Gastroesophageal sphincter (tissue), 4 donors: ENCODE measurements at regions not wholly inside any gene's neighbourhood (a gene's known extent, or its start where the extent isn't known, plus 50 kb on each side); places are given as distances from the start of the nearest gene placed in this dataset.
"Not testable (repeated sequence)": the region's sequence is repeated elsewhere in the genome, so short reads cannot be mapped to it uniquely, and the experiment has no call there.

Source experiments
- ATAC-seq: fragments of 150-250 bp; one replicate; pipeline ENCODE4 v1.9.1; 2016; ENCODE audit warnings: mild to moderate bottlenecking, moderate library complexity
- H3K27ac ChIP-seq, 4 donors: fragments of 200-600 bp; sonication (generic) in 3 of 4; 1 replicate in 3 of 4; 2 replicates in 1 of 4; pipeline ENCODE4 v1.5.1; 2016 to 2019
- H3K27me3 ChIP-seq: fragments of 200-600 bp; sonication (generic); one replicate; pipeline ENCODE4 v1.5.1; 2019
- H3K36me3 ChIP-seq, 2 donors: fragments of 200-600 bp; sonication (generic); one replicate each; pipeline ENCODE4 v1.5.1; 2019; ENCODE audit warnings: control low read depth in 1 of 2
- H3K4me1 ChIP-seq, 3 donors: fragments of 200-600 bp; sonication (generic); 1 replicate in 2 of 3; 2 replicates in 1 of 3; pipeline ENCODE4 v1.5.1; 2016 to 2019; ENCODE audit warnings: control low read depth in 2 of 3
- H3K4me3 ChIP-seq, 2 donors: fragments of 200-600 bp; sonication (generic); one replicate each; pipeline ENCODE4 v1.5.1; 2019; ENCODE audit warnings: mild to moderate bottlenecking in 1 of 2, moderate library complexity in 1 of 2
- H3K9me3 ChIP-seq, 3 donors: fragments of 200-600 bp; sonication (generic); one replicate each; pipeline ENCODE4 v1.5.1; 2017 to 2019; ENCODE audit warnings: control low read depth in 2 of 3
- EP300 ChIP-seq: sonication (generic); formaldehyde crosslinking; IDR thresholded peaks from one replicate; pipeline ENCODE4 v1.6.1; 2017; ENCODE audit warnings: antibody characterized with exemption, mild to moderate bottlenecking
- POLR2A ChIP-seq, 2 donors: fragments of 450-650 bp; IDR thresholded peaks; one replicate each; pipeline ENCODE4 v1.6.1; 2017; ENCODE audit warnings: antibody characterized with exemption in 2 of 2, mild to moderate bottlenecking in 2 of 2, moderate library complexity in 1 of 2
- POLR2AphosphoS5 ChIP-seq: sonication (generic); formaldehyde crosslinking; IDR thresholded peaks from one replicate; pipeline ENCODE4 v1.6.1; 2017; ENCODE audit warnings: antibody characterized with exemption
- WGBS, 2 donors: methylation state at CpG; one replicate each; pipeline ENCODE4 v1.1.5; 2018; ENCODE audit warnings: low coverage in 1 of 2; 5-methylcytosine and 5-hydroxymethylcytosine counted together
- TF ChIP-seq, protein P1 (sequence below), 4 experiments: fragments of 200-600 bp in 2 of 4; fragments of 450-650 bp in 2 of 4; sonication (generic) in 1 of 4; IDR thresholded peaks; one replicate each; pipeline ENCODE4 v1.5.1; 2017 to 2019; ENCODE audit warnings: antibody characterized with exemption in 4 of 4, mild to moderate bottlenecking in 2 of 4, moderate library complexity in 2 of 4

DNA sequence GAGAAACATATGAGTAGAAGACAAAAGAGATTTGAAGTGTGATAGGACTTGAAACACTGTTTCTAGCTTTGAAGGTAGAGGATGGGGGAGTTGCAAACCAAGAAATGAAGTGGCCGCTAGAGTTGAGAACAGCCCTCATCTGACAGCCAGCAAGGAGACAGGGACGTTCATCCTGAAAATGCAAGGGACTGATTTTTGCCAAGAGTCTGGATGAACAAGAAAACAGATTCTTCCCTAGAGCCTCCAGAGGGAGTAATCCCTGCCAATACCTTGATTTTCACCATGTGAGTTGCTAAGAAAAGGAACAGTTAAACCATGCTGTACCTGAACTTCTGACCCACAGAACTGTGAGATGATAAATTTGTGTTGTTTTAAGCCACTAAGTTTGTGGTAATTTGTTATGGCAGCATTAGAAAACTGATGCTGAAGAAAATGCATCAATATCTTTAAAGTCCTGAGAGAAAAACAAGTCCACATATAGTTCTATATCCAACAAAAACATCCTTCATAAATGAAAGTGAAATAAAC lies 154.0 kb upstream of the ADAMTSL1 start:
- Histone ChIP-seq H3K27ac (no peak overlapping the region), H3K4me1 (peaks cover 0 to 13% (median 3%) of the 10 kb centered on the region in 3 donors), H3K9me3 (no peaks in the 10 kb centered on the region), H3K4me3 (no peak overlapping the region), H3K36me3 (no peaks in the 10 kb centered on the region), H3K27me3 (no peaks in the 10 kb centered on the region)
- no peak for ATAC-seq
- TF ChIP-seq, protein P1, sequence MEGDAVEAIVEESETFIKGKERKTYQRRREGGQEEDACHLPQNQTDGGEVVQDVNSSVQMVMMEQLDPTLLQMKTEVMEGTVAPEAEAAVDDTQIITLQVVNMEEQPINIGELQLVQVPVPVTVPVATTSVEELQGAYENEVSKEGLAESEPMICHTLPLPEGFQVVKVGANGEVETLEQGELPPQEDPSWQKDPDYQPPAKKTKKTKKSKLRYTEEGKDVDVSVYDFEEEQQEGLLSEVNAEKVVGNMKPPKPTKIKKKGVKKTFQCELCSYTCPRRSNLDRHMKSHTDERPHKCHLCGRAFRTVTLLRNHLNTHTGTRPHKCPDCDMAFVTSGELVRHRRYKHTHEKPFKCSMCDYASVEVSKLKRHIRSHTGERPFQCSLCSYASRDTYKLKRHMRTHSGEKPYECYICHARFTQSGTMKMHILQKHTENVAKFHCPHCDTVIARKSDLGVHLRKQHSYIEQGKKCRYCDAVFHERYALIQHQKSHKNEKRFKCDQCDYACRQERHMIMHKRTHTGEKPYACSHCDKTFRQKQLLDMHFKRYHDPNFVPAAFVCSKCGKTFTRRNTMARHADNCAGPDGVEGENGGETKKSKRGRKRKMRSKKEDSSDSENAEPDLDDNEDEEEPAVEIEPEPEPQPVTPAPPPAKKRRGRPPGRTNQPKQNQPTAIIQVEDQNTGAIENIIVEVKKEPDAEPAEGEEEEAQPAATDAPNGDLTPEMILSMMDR (IDR thresholded peaks at IDR 0.05): no peak
- TF ChIP-seq EP300 (no peak), POLR2A (IDR thresholded peaks at IDR 0.05) (no peak), POLR2AphosphoS5 (no peak)
- 20 to 27% methylated on average over 1 to 2 of the region's 2 CpGs for WGBS, 2 donors

DNA sequence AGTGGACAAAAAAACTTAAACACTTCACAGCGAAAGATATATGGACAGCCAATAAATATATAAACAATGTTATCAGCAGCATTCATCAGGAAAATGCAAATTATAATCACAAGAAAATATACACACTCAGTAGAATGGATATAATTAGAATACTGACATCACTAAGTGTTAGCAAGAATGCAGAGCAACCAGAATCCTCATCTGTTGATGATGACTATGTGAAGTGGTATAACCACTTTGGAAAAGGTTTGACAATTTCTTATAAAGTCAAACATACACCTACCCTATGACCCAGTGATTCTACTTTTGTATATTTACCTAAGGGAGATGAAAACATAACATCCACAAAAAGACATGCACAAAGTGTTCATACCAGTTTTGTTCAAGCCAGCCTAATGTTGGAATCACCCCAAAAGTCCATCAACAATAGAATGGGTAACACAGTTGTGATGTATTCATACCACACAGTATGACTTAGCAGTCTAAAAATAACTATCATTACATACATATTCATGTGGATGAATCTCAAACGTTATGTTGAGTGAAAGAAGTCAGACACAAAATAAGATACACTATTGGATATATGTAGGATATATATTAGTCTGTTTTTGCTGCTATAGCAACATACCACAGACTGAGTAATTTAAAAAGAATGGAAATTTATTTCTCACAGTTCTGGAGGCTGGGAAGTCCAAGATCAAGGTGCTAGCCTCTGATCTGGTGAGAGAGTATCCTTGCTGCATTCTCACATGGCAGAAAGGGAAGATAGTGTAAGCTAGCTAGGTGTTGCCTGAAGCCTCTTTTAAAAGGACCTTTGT lies 148.8 kb upstream of the ADAMTSL1 start:
- Histone ChIP-seq H3K4me1 (peaks cover 0 to 16% (median 0%) of the 10 kb centered on the region in 3 donors), H3K27ac (no peak overlapping the region), H3K27me3 (no peaks in the 10 kb centered on the region), H3K36me3 (no peaks in the 10 kb centered on the region), H3K4me3 (no peak overlapping the region), H3K9me3 (no peaks in the 10 kb centered on the region)
- TF ChIP-seq EP300: no peak
- TF ChIP-seq, protein P1 (IDR thresholded peaks at IDR 0.05): no peak
- no peak for TF ChIP-seq POLR2AphosphoS5
- no peak for TF ChIP-seq POLR2A (IDR thresholded peaks at IDR 0.05)
- no peak for ATAC-seq
- WGBS, 2 donors: 72 to 76% methylated on average over 2 of the region's 2 CpGs

DNA sequence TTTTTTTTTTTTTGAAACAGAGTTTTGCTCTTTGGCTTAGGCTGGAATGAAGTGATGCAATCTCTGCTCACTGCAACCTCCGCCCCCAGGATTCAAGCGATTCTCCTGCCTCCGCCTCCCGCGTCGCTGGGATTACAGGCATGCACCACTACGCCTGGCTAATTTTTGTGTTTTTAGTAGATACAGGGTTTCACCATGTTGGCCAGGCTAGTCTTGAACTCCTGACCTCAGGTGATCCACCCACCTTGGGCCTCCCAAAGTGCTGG lies 148.3 kb upstream of the ADAMTSL1 start:
- not testable (repeated sequence) for H3K4me3 ChIP-seq, H3K36me3 ChIP-seq, H3K27ac ChIP-seq, H3K9me3 ChIP-seq, ATAC-seq, H3K27me3 ChIP-seq
- 97% methylated on average over 5 of the region's 7 CpGs; no CpG with 5 or more reads in 1 of the 2 donors for WGBS, 2 donors
- peaks cover 0 to 15% (median 0%) of the 10 kb centered on the region in 3 donors for H3K4me1 ChIP-seq

DNA sequence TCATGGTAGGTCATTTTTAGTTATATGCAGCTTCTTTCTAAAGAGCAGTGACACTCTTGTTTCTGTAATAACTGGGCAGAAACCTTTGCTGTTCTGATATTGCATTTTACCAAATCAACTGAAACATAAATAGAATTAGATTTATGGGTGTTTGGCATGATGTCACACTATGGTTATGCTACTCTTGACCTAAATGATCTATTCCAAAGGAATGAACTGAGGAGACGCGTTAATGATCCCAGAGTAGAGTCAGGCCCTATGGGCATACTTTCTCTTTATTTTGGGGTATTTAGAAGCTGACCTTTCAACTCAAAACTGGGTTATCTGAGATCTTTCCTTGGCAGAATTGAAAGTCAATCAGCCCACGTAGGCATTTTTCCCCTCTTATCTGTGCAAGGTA lies 146.8 kb upstream of the ADAMTSL1 start:
- Histone ChIP-seq H3K27me3 (no peaks in the 10 kb centered on the region), H3K9me3 (no peaks in the 10 kb centered on the region), H3K27ac (no peak overlapping the region), H3K4me1 (peaks cover 0 to 28% (median 12%) of the 10 kb centered on the region in 3 donors), H3K4me3 (no peak overlapping the region), H3K36me3 (no peaks in the 10 kb centered on the region)
- no peak for ATAC-seq
- TF ChIP-seq POLR2AphosphoS5 (no peak), POLR2A (IDR thresholded peaks at IDR 0.05) (no peak), EP300 (no peak)
- TF ChIP-seq, protein P1 (IDR thresholded peaks at IDR 0.05): no peak
- WGBS, 2 donors: 84 to 87% methylated on average over 3 of the region's 3 CpGs

DNA sequence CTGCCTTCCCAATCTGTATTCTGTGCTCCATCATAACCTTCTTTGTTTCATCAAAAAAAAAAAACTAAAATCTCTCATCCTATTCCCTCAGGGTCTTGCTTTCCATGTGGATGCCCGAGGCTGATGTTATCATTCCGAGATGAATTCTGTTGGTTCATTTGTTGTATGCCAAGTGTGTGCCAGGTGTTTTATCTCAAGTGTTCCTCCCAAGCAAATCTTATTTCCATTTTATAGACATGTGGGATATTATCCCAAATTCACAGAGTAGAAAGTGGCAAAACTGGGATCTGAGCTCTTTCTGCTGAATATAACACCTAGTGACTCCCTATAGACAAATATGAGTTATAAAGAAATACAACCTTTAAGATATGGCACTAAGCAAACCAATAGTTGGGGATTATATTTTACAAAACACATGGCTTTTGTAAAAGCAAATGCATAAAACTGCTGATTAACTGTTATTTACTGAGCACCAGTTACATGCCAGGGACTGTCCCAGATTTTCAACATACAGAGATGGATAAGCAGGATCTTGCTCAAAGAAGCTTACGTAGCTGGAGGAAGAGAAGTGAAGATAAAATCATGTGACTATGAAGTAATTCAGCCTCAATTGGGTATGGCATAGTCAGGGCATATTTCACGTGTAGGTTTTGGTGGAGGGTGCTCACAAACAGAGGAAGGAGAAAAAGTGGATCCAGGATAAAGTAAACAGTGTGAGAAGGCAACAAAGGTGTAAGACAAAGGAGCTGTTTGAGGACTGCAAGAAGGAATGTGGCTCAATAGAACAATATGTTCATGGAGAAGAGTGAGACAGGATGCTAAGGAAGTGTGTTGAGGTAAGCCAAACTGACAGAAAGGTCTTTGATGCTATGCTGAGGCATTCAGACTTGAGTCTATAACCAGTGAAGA lies 143.3 kb upstream of the ADAMTSL1 start:
- 31 to 63% methylated on average over 4 of the region's 4 CpGs for WGBS, 2 donors
- Histone ChIP-seq H3K27me3 (no peaks in the 10 kb centered on the region), H3K27ac (peak overlapping the region in 2 of 4 donors; percentile 58 to 63), H3K4me1 (peaks cover 0 to 58% (median 12%) of the 10 kb centered on the region in 3 donors), H3K9me3 (no peaks in the 10 kb centered on the region), H3K36me3 (no peaks in the 10 kb centered on the region), H3K4me3 (no peak overlapping the region)
- TF ChIP-seq EP300 (no peak), POLR2A (IDR thresholded peaks at IDR 0.05) (no peak)
- ATAC-seq: no peak
